HG03460 (cell line): ENCODE measurements at regions not wholly inside any gene's neighbourhood (a gene's known extent, or its start where the extent isn't known, plus 50 kb on each side); places are given as distances from the start of the nearest gene placed in this dataset.

Experiments
- ATAC-seq: cut with Tn5 transposase; IDR thresholded peaks from one replicate; pipeline ENCODE4 v1.9.1; 2021; ENCODE audit not compliant: unreplicated experiment

DNA sequence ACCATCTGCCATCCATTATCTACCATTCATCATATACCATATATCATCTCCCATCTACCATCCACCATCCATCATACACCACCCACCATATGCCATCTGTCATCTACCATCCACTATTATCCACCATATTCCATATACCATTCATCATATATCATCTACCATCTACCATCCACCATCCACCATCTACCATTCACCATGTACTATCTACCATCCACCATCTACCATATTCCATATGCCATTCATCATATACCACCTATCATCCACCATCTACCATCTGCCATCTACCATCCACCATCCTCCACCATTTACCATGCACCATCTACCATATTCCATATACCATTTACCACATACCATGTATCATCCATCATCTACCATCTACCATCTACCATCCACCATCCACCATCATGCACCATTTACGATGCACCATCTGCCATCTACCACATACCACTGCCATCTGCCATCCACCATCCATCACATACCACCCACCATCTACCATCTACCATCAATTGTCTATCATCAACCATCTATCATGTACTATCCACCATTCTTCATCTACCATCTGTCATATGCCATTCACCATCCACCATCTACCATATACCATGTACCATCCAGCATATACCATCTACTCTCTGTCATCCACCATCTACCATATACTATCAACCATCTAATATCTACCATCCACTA lies 50.6 kb upstream of the RAB4A start:
- no peak for ATAC-seq

- ATAC-seq, result no peak
These were observed 49.5 kb upstream of the RAB4A start for GRCh38 chr1:229221106-229222019.
